Caco-2 (cell line): ENCODE measurements at regions not wholly inside any gene's neighbourhood (a gene's known extent, or its start where the extent isn't known, plus 50 kb on each side); places are given as distances from the start of the nearest gene placed in this dataset.
"Not testable (repeated sequence)": the region's sequence is repeated elsewhere in the genome, so short reads cannot be mapped to it uniquely, and the experiment has no call there.

Experiments used
- BruUV-seq: library from RNA; stranded (reverse); fragments of 400-500 nt; replicated peaks from 2 replicates; lab custom pipeline; 2021; lab: Mats Ljungman, UMichigan
- CTCF ChIA-PET: fragments of 300-600 bp; sonication (Branson Sonifier 250); formaldehyde crosslinking; loops from one replicate; lab custom pipeline; 2022; ENCODE audit warnings: antibody characterized with exemption; lab: Charles Lee
- POLR2A ChIA-PET: fragments of 300-600 bp; sonication (Branson Sonifier 250); formaldehyde crosslinking; loops from one replicate; lab custom pipeline; 2022; ENCODE audit warnings: antibody characterized with exemption; lab: Charles Lee
- DNase-seq, 2 experiments: peaks; one replicate each; pipeline versions ENCODE4 v3.0.0 to v3.0.0-alpha.2; 2020 to 2022
- H3K27me3 ChIP-seq: replicated peaks from 2 replicates; pipeline ENCODE4 v1.6.0; 2011; ENCODE audit warnings: low read length; ENCODE audit not compliant: control insufficient read depth, insufficient read depth
- H3K36me3 ChIP-seq: 2 replicates; pipeline ENCODE4 v1.5.1; 2011; ENCODE audit warnings: low read length; ENCODE audit not compliant: control insufficient read depth, insufficient read depth
- H3K4me1 ChIP-seq: fragments of 250-450 bp; sonication (Bioruptor Pico); 2 replicates; pipeline ENCODE4 v1.5.1; 2020; ENCODE audit warnings: mild to moderate bottlenecking
- H3K4me3 ChIP-seq: 2 replicates; pipeline ENCODE4 v1.5.1; 2011; ENCODE audit warnings: low read depth, mild to moderate bottlenecking, control low read depth, low read length
- H3K9me3 ChIP-seq: fragments of 250-450 bp; sonication (Bioruptor Pico); 2 replicates; pipeline ENCODE4 v1.5.1; 2020; ENCODE audit warnings: mild to moderate bottlenecking, moderate library complexity
- H3K27ac Mint-ChIP-seq: one replicate; pipeline ENCODE4 v1.8.0; 2022; ENCODE audit warnings: mixed read lengths; ENCODE audit not compliant: unreplicated experiment
- H3K27me3 Mint-ChIP-seq: one replicate; pipeline ENCODE4 v1.8.0; 2022; ENCODE audit warnings: mixed read lengths; ENCODE audit not compliant: insufficient read depth, unreplicated experiment
- H3K36me3 Mint-ChIP-seq: one replicate; pipeline ENCODE4 v1.8.0; 2022; ENCODE audit warnings: mild to moderate bottlenecking, mixed read lengths; ENCODE audit not compliant: insufficient read depth, unreplicated experiment
- H3K4me1 Mint-ChIP-seq: one replicate; pipeline ENCODE4 v1.8.0; 2022; ENCODE audit warnings: low read depth, mixed read lengths; ENCODE audit not compliant: unreplicated experiment
- H3K4me3 Mint-ChIP-seq: one replicate; pipeline ENCODE4 v1.8.0; 2022; ENCODE audit warnings: mild to moderate bottlenecking, moderate library complexity, mixed read lengths; ENCODE audit not compliant: unreplicated experiment
- H3K9me3 Mint-ChIP-seq: one replicate; pipeline ENCODE4 v1.8.0; 2022; ENCODE audit warnings: mixed read lengths; ENCODE audit not compliant: unreplicated experiment
- CTCF ChIP-seq, 2 experiments: fragments of 200-600 bp in 1 of 2; IDR thresholded peaks; 1 replicate in 1 of 2; 2 replicates in 1 of 2; pipeline versions ENCODE4 v1.5.1 to v1.8.0; 2011 to 2022; ENCODE audit warnings: antibody characterized with exemption in 1 of 2, control low read depth in 1 of 2, inconsistent platforms in 1 of 2, low read depth in 1 of 2, low read length in 1 of 2, mild to moderate bottlenecking in 1 of 2, moderate library complexity in 1 of 2; ENCODE audit not compliant: insufficient read depth in 1 of 2, severe bottlenecking in 1 of 2, unreplicated experiment in 1 of 2
- intact Hi-C: fragments of 100-400 bp; cut with micrococcal nuclease; formaldehyde crosslinking; loops from one replicate; pipeline ENCODE4 v1.10.0; 2022; ENCODE audit not compliant: unreplicated experiment

DNA sequence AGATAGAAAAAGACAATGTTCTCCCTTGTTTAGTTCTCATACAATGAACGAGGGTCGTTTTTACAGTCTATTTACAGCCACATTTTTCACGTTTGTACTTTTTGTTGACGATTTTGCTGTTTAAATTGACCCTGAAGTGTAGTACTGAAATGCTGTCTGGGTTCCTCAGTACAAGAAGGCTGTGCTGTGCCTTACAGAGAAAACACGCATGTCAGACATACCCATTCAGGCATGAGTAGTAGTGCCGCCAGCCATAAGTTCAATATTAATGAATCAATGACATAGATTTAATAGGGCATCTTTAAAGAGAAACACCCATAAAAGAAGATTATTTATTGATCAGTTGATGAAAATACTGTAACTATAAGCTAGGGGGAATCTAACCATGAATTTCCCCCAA, 459.8 kb upstream of the EPHA5 start:
- no peak overlapping the region for H3K4me3 Mint-ChIP-seq
- intact Hi-C loops: no loop called here
- CTCF ChIA-PET: no interaction called here
- BruUV-seq: no TSS peak
- no peaks in the 10 kb centered on the region for H3K4me1 Mint-ChIP-seq
- no peak overlapping the region for H3K27ac Mint-ChIP-seq
- H3K36me3 Mint-ChIP-seq: no peaks in the 10 kb centered on the region
- Histone ChIP-seq H3K36me3 (no peaks in the 10 kb centered on the region), H3K27me3 (no peaks in the 10 kb centered on the region), H3K4me3 (no peak overlapping the region), H3K4me1 (no peaks in the 10 kb centered on the region), H3K9me3 (no peaks in the 10 kb centered on the region)
- no peak for TF ChIP-seq CTCF (IDR thresholded peaks at IDR 0.05; ENCODE audit: insufficient read depth in 1 of 2, low read depth in 1 of 2, low read length in 1 of 2, severe bottlenecking in 1 of 2, unreplicated experiment in 1 of 2)
- no peak for DNase-seq
- no peaks in the 10 kb centered on the region for H3K27me3 Mint-ChIP-seq
- POLR2A ChIA-PET: no interaction called here
- no peaks in the 10 kb centered on the region for H3K9me3 Mint-ChIP-seq

DNA sequence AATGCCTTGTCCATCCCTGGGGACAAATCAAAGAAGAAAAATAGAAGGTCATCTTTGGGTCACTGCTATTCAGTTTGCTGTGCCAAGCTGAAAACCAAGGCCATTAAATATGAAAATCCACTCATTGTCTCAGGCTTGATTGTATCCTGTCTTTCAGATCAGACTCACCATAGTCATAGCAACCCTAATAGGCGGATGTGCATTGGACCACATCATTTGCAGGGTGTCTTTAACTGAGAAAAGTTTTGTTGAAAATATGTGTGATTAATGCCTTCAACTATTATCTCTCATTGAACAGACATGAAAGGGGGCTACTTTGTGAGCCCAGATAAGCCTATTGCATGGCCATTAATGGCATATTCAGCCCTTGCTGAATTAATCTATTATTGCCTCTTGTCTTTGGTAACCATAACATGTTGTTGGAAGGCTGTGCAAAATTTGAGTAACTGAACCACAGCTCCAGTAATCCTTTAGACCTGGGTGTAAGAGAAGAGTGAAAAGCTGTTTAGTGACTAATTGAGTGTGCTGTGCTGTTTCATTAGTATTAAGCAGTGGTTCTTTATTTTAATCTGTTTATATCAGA, 453.6 kb upstream of the EPHA5 start:
- Histone ChIP-seq H3K9me3 (no peaks in the 10 kb centered on the region), H3K4me1 (no peaks in the 10 kb centered on the region), H3K4me3 (no peak overlapping the region), H3K36me3 (no peaks in the 10 kb centered on the region), H3K27me3 (no peaks in the 10 kb centered on the region)
- BruUV-seq: no TSS peak
- no peak overlapping the region for H3K27ac Mint-ChIP-seq
- intact Hi-C loops: no loop called here
- ChIA-PET CTCF (no interaction called here), POLR2A (no interaction called here)
- H3K36me3 Mint-ChIP-seq: no peaks in the 10 kb centered on the region
- no peaks in the 10 kb centered on the region for H3K9me3 Mint-ChIP-seq
- H3K4me3 Mint-ChIP-seq: no peak overlapping the region
- TF ChIP-seq CTCF (IDR thresholded peaks at IDR 0.05; ENCODE audit: insufficient read depth in 1 of 2, low read depth in 1 of 2, low read length in 1 of 2, severe bottlenecking in 1 of 2, unreplicated experiment in 1 of 2): no peak
- no peak for DNase-seq
- no peaks in the 10 kb centered on the region for H3K4me1 Mint-ChIP-seq
- H3K27me3 Mint-ChIP-seq: no peaks in the 10 kb centered on the region

DNA sequence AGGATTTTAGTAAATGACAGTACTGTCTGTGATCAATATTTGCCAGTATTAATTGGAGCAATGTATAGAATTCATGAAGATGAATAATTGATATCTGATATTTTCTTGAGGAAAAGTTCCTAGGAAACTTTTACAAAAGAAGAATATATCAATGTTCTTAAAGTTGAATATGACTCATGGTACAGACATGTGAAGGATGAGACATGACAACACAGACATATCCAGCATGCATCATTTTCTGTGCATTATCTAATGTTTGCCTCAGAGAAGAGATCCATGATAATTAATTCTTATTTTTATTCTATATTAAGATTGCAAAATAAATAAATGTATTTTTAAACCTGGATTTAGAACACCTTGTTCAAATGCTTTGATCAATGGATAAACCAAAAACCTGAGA, 452.9 kb upstream of the EPHA5 start:
- no peak overlapping the region for H3K27ac Mint-ChIP-seq
- H3K4me1 ChIP-seq: no peaks in the 10 kb centered on the region
- ChIA-PET POLR2A (no interaction called here), CTCF (no interaction called here)
- intact Hi-C loops: no loop called here
- TF ChIP-seq CTCF (IDR thresholded peaks at IDR 0.05; ENCODE audit: insufficient read depth in 1 of 2, low read depth in 1 of 2, low read length in 1 of 2, severe bottlenecking in 1 of 2, unreplicated experiment in 1 of 2): no peak
- no peaks in the 10 kb centered on the region for H3K36me3 Mint-ChIP-seq
- no peak for DNase-seq
- H3K4me3 ChIP-seq: no peak overlapping the region
- H3K36me3 ChIP-seq: no peaks in the 10 kb centered on the region
- no peaks in the 10 kb centered on the region for H3K27me3 Mint-ChIP-seq
- no peaks in the 10 kb centered on the region for H3K27me3 ChIP-seq
- H3K9me3 Mint-ChIP-seq: no peaks in the 10 kb centered on the region
- no peaks in the 10 kb centered on the region for H3K9me3 ChIP-seq
- H3K4me1 Mint-ChIP-seq: no peaks in the 10 kb centered on the region
- no peak overlapping the region for H3K4me3 Mint-ChIP-seq
- no TSS peak for BruUV-seq

DNA sequence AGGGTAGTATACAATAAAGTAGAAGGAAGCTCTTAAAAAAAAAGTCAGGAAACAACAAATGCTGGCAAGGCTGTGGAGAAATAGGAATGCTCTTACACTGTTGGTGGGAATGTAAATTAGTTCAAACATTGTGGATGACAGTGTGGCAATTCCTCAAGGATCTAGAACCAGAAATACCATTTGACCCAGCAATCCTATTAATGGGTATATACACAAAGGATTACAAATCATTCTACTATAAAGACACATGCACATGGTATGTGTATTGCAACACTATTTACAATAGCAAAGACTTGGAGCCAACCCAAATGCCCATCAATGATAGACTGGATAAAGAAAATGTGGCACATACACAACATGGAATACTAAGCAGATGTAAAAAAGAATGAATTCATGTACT, 444.9 kb upstream of the EPHA5 start:
- H3K9me3 Mint-ChIP-seq, H3K27me3 ChIP-seq, POLR2A ChIA-PET, H3K4me1 Mint-ChIP-seq, H3K9me3 ChIP-seq, DNase-seq, H3K4me3 Mint-ChIP-seq, H3K36me3 Mint-ChIP-seq, H3K27ac Mint-ChIP-seq, H3K36me3 ChIP-seq, H3K4me1 ChIP-seq, BruUV-seq, CTCF ChIA-PET, intact Hi-C loops, H3K27me3 Mint-ChIP-seq, H3K4me3 ChIP-seq: not testable (repeated sequence)
